ENCODE measurements at regions not wholly inside any gene's neighbourhood (a gene's known extent, or its start where the extent isn't known, plus 50 kb on each side); places are given as distances from the start of the nearest gene placed in this dataset.

GRCh38 chr12:97638739-97639138, 176.1 kb downstream of the RMST start:
- H2AK5ac ChIP-seq (ENCODE audit: low read length), result no peak overlapping the region
- H3K4ac ChIP-seq (ENCODE audit: low read depth, low read length), result no peak overlapping the region
- no peak overlapping the region for H3K4me3 ChIP-seq (ENCODE audit: low read length)
- no peak overlapping the region for H4K8ac ChIP-seq (ENCODE audit: low read depth, low read length)
- no peak overlapping the region for H3K56ac ChIP-seq (ENCODE audit: low read length)
- H3K27me3 ChIP-seq (ENCODE audit: insufficient read depth, low read length, poor library complexity), result no peaks in the 10 kb centered on the region
- no peak overlapping the region for H2BK120ac ChIP-seq (ENCODE audit: low read depth, low read length)
- H3K4me2 ChIP-seq (ENCODE audit: low read length), result no peak overlapping the region
- WGBS (ENCODE audit: extremely low coverage, insufficient coverage, low lambda C conversion rate), result no CpG with 5 or more reads among the region's 2 CpGs
- peaks cover 6% of the 10 kb centered on the region for H3K4me1 ChIP-seq (ENCODE audit: control insufficient read depth, low read depth, low read length)
- no peaks in the 10 kb centered on the region for H3K36me3 ChIP-seq (ENCODE audit: control insufficient read depth, insufficient read depth, low read length)
- no peak overlapping the region for H3K27ac ChIP-seq (ENCODE audit: low read depth, low read length)
- H3K23ac ChIP-seq (ENCODE audit: low read length), result no peak overlapping the region
- H2BK15ac ChIP-seq (replicated peaks; ENCODE audit: low read depth), result peak overlapping the region; percentile 5
- no peak overlapping the region for H4K5ac ChIP-seq (ENCODE audit: low read length)
- no peaks in the 10 kb centered on the region for H3K79me1 ChIP-seq (ENCODE audit: low read length)
- no peaks in the 10 kb centered on the region for H3K79me2 ChIP-seq (ENCODE audit: control insufficient read depth, insufficient read depth, low read length)
- H3K18ac ChIP-seq (ENCODE audit: low read length), result no peak overlapping the region
- H2BK5ac ChIP-seq (ENCODE audit: low read length), result no peak overlapping the region
- no peak overlapping the region for H3K9ac ChIP-seq (ENCODE audit: low read length)
- no peak for DNase-seq

GRCh38 chr12:97639702-97640101, 177.1 kb downstream of the RMST start:
- H2BK15ac ChIP-seq (replicated peaks; ENCODE audit: low read depth), result no peak overlapping the region
- H3K18ac ChIP-seq (ENCODE audit: low read length), result no peak overlapping the region
- peaks cover 6% of the 10 kb centered on the region for H3K4me1 ChIP-seq (ENCODE audit: control insufficient read depth, low read depth, low read length)
- H3K56ac ChIP-seq (ENCODE audit: low read length), result no peak overlapping the region
- no peak overlapping the region for H3K27ac ChIP-seq (ENCODE audit: low read depth, low read length)
- no peak overlapping the region for H3K4me2 ChIP-seq (ENCODE audit: low read length)
- H4K8ac ChIP-seq (ENCODE audit: low read depth, low read length), result no peak overlapping the region
- no peak overlapping the region for H3K9ac ChIP-seq (ENCODE audit: low read length)
- no peak overlapping the region for H3K23ac ChIP-seq (ENCODE audit: low read length)
- DNase-seq, result peak; percentile 90
- H2BK120ac ChIP-seq (ENCODE audit: low read depth, low read length), result no peak overlapping the region
- H3K79me2 ChIP-seq (ENCODE audit: control insufficient read depth, insufficient read depth, low read length), result no peaks in the 10 kb centered on the region
- H2BK5ac ChIP-seq (ENCODE audit: low read length), result no peak overlapping the region
- no peaks in the 10 kb centered on the region for H3K36me3 ChIP-seq (ENCODE audit: control insufficient read depth, insufficient read depth, low read length)
- no peaks in the 10 kb centered on the region for H3K27me3 ChIP-seq (ENCODE audit: insufficient read depth, low read length, poor library complexity)
- no peak overlapping the region for H3K4me3 ChIP-seq (ENCODE audit: low read length)
- H3K79me1 ChIP-seq (ENCODE audit: low read length), result no peaks in the 10 kb centered on the region
- no peak overlapping the region for H3K4ac ChIP-seq (ENCODE audit: low read depth, low read length)
- no peak overlapping the region for H2AK5ac ChIP-seq (ENCODE audit: low read length)
- no CpG with 5 or more reads among the region's 1 CpG for WGBS (ENCODE audit: extremely low coverage, insufficient coverage, low lambda C conversion rate)
- no peak overlapping the region for H4K5ac ChIP-seq (ENCODE audit: low read length)

- Histone ChIP-seq H3K79me1 (ENCODE audit: low read length) (no peaks in the 10 kb centered on the region), H3K36me3 (ENCODE audit: control insufficient read depth, insufficient read depth, low read length) (no peaks in the 10 kb centered on the region), H3K4me1 (ENCODE audit: control insufficient read depth, low read depth, low read length) (peaks cover 6% of the 10 kb centered on the region), H2BK120ac (ENCODE audit: low read depth, low read length) (peak overlapping the region; percentile 74), H3K27ac (ENCODE audit: low read depth, low read length) (no peak overlapping the region), H4K5ac (ENCODE audit: low read length) (no peak overlapping the region), H3K79me2 (ENCODE audit: control insufficient read depth, insufficient read depth, low read length) (no peaks in the 10 kb centered on the region), H3K56ac (ENCODE audit: low read length) (no peak overlapping the region), H4K8ac (ENCODE audit: low read depth, low read length) (no peak overlapping the region), H3K4me2 (ENCODE audit: low read length) (no peak overlapping the region), H3K9ac (ENCODE audit: low read length) (no peak overlapping the region), H2BK5ac (ENCODE audit: low read length) (no peak overlapping the region), H3K4ac (ENCODE audit: low read depth, low read length) (no peak overlapping the region), H2AK5ac (ENCODE audit: low read length) (no peak overlapping the region), H3K27me3 (ENCODE audit: insufficient read depth, low read length, poor library complexity) (no peaks in the 10 kb centered on the region), H2BK15ac (replicated peaks; ENCODE audit: low read depth) (no peak overlapping the region), H3K4me3 (ENCODE audit: low read length) (no peak overlapping the region), H3K18ac (ENCODE audit: low read length) (peak overlapping the region; percentile 34), H3K23ac (ENCODE audit: low read length) (no peak overlapping the region)
- WGBS (ENCODE audit: extremely low coverage, insufficient coverage, low lambda C conversion rate), result no CpG with 5 or more reads among the region's 6 CpGs
- DNase-seq, result peak; percentile 7
These were observed 178.2 kb downstream of the RMST start for GRCh38 chr12:97640826-97641225.

GRCh38 chr12:97642911-97643310, 180.3 kb downstream of the RMST start:
- Histone ChIP-seq H3K4me2 (ENCODE audit: low read length) (no peak overlapping the region), H3K56ac (ENCODE audit: low read length) (no peak overlapping the region), H2AK5ac (ENCODE audit: low read length) (no peak overlapping the region), H2BK5ac (ENCODE audit: low read length) (no peak overlapping the region), H4K8ac (ENCODE audit: low read depth, low read length) (no peak overlapping the region), H3K79me1 (ENCODE audit: low read length) (no peaks in the 10 kb centered on the region), H3K23ac (ENCODE audit: low read length) (no peak overlapping the region), H3K4ac (ENCODE audit: low read depth, low read length) (no peak overlapping the region), H3K79me2 (ENCODE audit: control insufficient read depth, insufficient read depth, low read length) (no peaks in the 10 kb centered on the region), H3K9ac (ENCODE audit: low read length) (no peak overlapping the region), H3K4me1 (ENCODE audit: control insufficient read depth, low read depth, low read length) (peaks cover 6% of the 10 kb centered on the region), H3K27me3 (ENCODE audit: insufficient read depth, low read length, poor library complexity) (no peaks in the 10 kb centered on the region), H2BK120ac (ENCODE audit: low read depth, low read length) (no peak overlapping the region), H3K18ac (ENCODE audit: low read length) (no peak overlapping the region), H2BK15ac (replicated peaks; ENCODE audit: low read depth) (no peak overlapping the region), H3K36me3 (ENCODE audit: control insufficient read depth, insufficient read depth, low read length) (no peaks in the 10 kb centered on the region), H3K27ac (ENCODE audit: low read depth, low read length) (no peak overlapping the region), H4K5ac (ENCODE audit: low read length) (no peak overlapping the region), H3K4me3 (ENCODE audit: low read length) (no peak overlapping the region)
- no CpG with 5 or more reads among the region's 5 CpGs for WGBS (ENCODE audit: extremely low coverage, insufficient coverage, low lambda C conversion rate)
- DNase-seq, result no peak

- DNase-seq, result no peak
- Histone ChIP-seq H3K27me3 (ENCODE audit: insufficient read depth, low read length, poor library complexity) (no peaks in the 10 kb centered on the region), H2BK120ac (ENCODE audit: low read depth, low read length) (no peak overlapping the region), H2BK5ac (ENCODE audit: low read length) (no peak overlapping the region), H3K4me2 (ENCODE audit: low read length) (no peak overlapping the region), H3K4ac (ENCODE audit: low read depth, low read length) (no peak overlapping the region), H3K18ac (ENCODE audit: low read length) (no peak overlapping the region), H3K23ac (ENCODE audit: low read length) (no peak overlapping the region), H3K4me3 (ENCODE audit: low read length) (no peak overlapping the region), H3K27ac (ENCODE audit: low read depth, low read length) (no peak overlapping the region), H2AK5ac (ENCODE audit: low read length) (no peak overlapping the region), H3K36me3 (ENCODE audit: control insufficient read depth, insufficient read depth, low read length) (no peaks in the 10 kb centered on the region), H3K4me1 (ENCODE audit: control insufficient read depth, low read depth, low read length) (peaks cover 6% of the 10 kb centered on the region), H3K9ac (ENCODE audit: low read length) (no peak overlapping the region), H4K8ac (ENCODE audit: low read depth, low read length) (no peak overlapping the region), H4K5ac (ENCODE audit: low read length) (no peak overlapping the region), H2BK15ac (replicated peaks; ENCODE audit: low read depth) (no peak overlapping the region), H3K79me1 (ENCODE audit: low read length) (no peaks in the 10 kb centered on the region), H3K56ac (ENCODE audit: low read length) (no peak overlapping the region), H3K79me2 (ENCODE audit: control insufficient read depth, insufficient read depth, low read length) (no peaks in the 10 kb centered on the region)
- WGBS (ENCODE audit: extremely low coverage, insufficient coverage, low lambda C conversion rate), result no CpG with 5 or more reads among the region's 7 CpGs
These were observed 181.3 kb downstream of the RMST start for GRCh38 chr12:97643924-97644323.

- Histone ChIP-seq H3K18ac (ENCODE audit: low read length) (no peak overlapping the region), H3K79me1 (ENCODE audit: low read length) (no peaks in the 10 kb centered on the region), H2AK5ac (ENCODE audit: low read length) (no peak overlapping the region), H2BK5ac (ENCODE audit: low read length) (no peak overlapping the region), H3K4me1 (ENCODE audit: control insufficient read depth, low read depth, low read length) (no peaks in the 10 kb centered on the region), H3K4ac (ENCODE audit: low read depth, low read length) (no peak overlapping the region), H2BK15ac (replicated peaks; ENCODE audit: low read depth) (no peak overlapping the region), H3K56ac (ENCODE audit: low read length) (no peak overlapping the region), H3K36me3 (ENCODE audit: control insufficient read depth, insufficient read depth, low read length) (no peaks in the 10 kb centered on the region), H3K27ac (ENCODE audit: low read depth, low read length) (no peak overlapping the region), H3K4me2 (ENCODE audit: low read length) (no peak overlapping the region), H3K79me2 (ENCODE audit: control insufficient read depth, insufficient read depth, low read length) (no peaks in the 10 kb centered on the region), H3K27me3 (ENCODE audit: insufficient read depth, low read length, poor library complexity) (no peaks in the 10 kb centered on the region), H4K5ac (ENCODE audit: low read length) (no peak overlapping the region), H3K4me3 (ENCODE audit: low read length) (no peak overlapping the region), H2BK120ac (ENCODE audit: low read depth, low read length) (no peak overlapping the region), H4K8ac (ENCODE audit: low read depth, low read length) (no peak overlapping the region), H3K23ac (ENCODE audit: low read length) (no peak overlapping the region), H3K9ac (ENCODE audit: low read length) (no peak overlapping the region)
- no CpG with 5 or more reads among the region's 1 CpG for WGBS (ENCODE audit: extremely low coverage, insufficient coverage, low lambda C conversion rate)
- DNase-seq, result no peak
These were observed 183.1 kb downstream of the RMST start for GRCh38 chr12:97645726-97646125.

All from mesendoderm (in vitro differentiated cells).